ENCODE measurements at regions not wholly inside any gene's neighbourhood (a gene's known extent, or its start where the extent isn't known, plus 50 kb on each side); places are given as distances from the start of the nearest gene placed in this dataset.

GRCh38 chr5:136769900-136770684 lies 404.7 kb upstream of the TRPC7 start:
- FAIRE-seq = peak; percentile 79
- H3K4ac ChIP-seq (replicated peaks; ENCODE audit: insufficient read length, low read depth, low read length) = no peak overlapping the region
- no peak for TF ChIP-seq TAF7 (optimal IDR thresholded peaks at IDR 0.05; ENCODE audit: borderline replicate concordance, low read depth, low read length)
- TF ChIP-seq, protein P1, sequence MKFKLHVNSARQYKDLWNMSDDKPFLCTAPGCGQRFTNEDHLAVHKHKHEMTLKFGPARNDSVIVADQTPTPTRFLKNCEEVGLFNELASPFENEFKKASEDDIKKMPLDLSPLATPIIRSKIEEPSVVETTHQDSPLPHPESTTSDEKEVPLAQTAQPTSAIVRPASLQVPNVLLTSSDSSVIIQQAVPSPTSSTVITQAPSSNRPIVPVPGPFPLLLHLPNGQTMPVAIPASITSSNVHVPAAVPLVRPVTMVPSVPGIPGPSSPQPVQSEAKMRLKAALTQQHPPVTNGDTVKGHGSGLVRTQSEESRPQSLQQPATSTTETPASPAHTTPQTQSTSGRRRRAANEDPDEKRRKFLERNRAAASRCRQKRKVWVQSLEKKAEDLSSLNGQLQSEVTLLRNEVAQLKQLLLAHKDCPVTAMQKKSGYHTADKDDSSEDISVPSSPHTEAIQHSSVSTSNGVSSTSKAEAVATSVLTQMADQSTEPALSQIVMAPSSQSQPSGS (IDR thresholded peaks at IDR 0.05; ENCODE audit: low read length) = 0 out of 2 replicates have a peak, but pooled peaks have one; percentile 35
- TF ChIP-seq JUN (IDR thresholded peaks at IDR 0.05; ENCODE audit: low read depth, low read length) = 0 out of 2 replicates have a peak, but pooled peaks have one; percentile 30
- no peak for TF ChIP-seq CTBP2 (IDR thresholded peaks at IDR 0.05; ENCODE audit: borderline replicate concordance, insufficient read depth, insufficient read length, low read length)
- peak; percentile 68; the same call in 1 of the 2 replicates for TF ChIP-seq JUND (IDR thresholded peaks at IDR 0.05; ENCODE audit: low read length)
- 0 out of 2 replicates have a peak, but pooled peaks have one; percentile 33 for TF ChIP-seq MAFK (IDR thresholded peaks at IDR 0.05; ENCODE audit: low read depth, low read length)
- TF ChIP-seq YY1 (IDR thresholded peaks at IDR 0.05; ENCODE audit: low read depth, low read length) = no peak
- TF ChIP-seq RNF2 (IDR thresholded peaks at IDR 0.05; ENCODE audit: borderline replicate concordance, low read depth, low read length, missing control alignments, poor library complexity, severe bottlenecking) = no peak
- no peak for TF ChIP-seq TAF1 (IDR thresholded peaks at IDR 0.05; ENCODE audit: low read depth, low read length)

More at GRCh38 chr5:136769900-136770684, 404.7 kb upstream of the TRPC7 start:
- H3K18ac ChIP-seq (ENCODE audit: extremely low read depth, low read length) = peak overlapping the region; percentile 54; the same call in 1 of the 2 replicates
- no peak overlapping the region for H3K27ac ChIP-seq (ENCODE audit: low read depth, low read length)
- H2AFZ ChIP-seq (ENCODE audit: low read length) = no peak overlapping the region
- no peak overlapping the region for H4K91ac ChIP-seq (replicated peaks; ENCODE audit: insufficient read length, low read length)
- H2BK120ac ChIP-seq (replicated peaks; ENCODE audit: low read depth, low read length) = no peak overlapping the region
- no peaks in the 10 kb centered on the region for H3K23me2 ChIP-seq (ENCODE audit: low read depth, low read length)
- no peak overlapping the region for H3K4me3 ChIP-seq (ENCODE audit: extremely low read depth in 1 of 4, insufficient read depth in 2 of 4, low read depth in 3 of 4, low read length in 4 of 4)
- H3K36me3 ChIP-seq (ENCODE audit: control insufficient read depth in 2 of 4, insufficient read depth in 4 of 4, low read length in 3 of 4) = no peaks in the 10 kb centered on the region
- no peak overlapping the region for H3K9ac ChIP-seq (replicated peaks in 1 of 4; ENCODE audit: extremely low read depth in 1 of 4, low read depth in 3 of 4, low read length in 3 of 4)
- H3K4me1 ChIP-seq (replicated peaks in 1 of 4; ENCODE audit: control insufficient read depth in 3 of 4, insufficient read depth in 4 of 4, low read length in 3 of 4) = peaks cover 0 to 2% (median 1%) of the 10 kb centered on the region in 4 experiments; a peak in 3 of 7 replicates
- ChIA-PET CTCF (ENCODE audit: partially characterized antibody) (interaction anchor here (0.6 to 7.2 kb wide), 48 partner anchors 10 to 972 kb away, joined by 3 to 70 read pairs (median 4); partner anchors contain the start of gene TRPC7), POLR2A (ENCODE audit: partially characterized antibody) (no interaction called here)
- H2BK5ac ChIP-seq (ENCODE audit: low read depth, low read length) = peak overlapping the region; percentile 48; the same call in 1 of the 2 replicates
- no peak overlapping the region for H3K14ac ChIP-seq (ENCODE audit: insufficient read length)
- no peaks in the 10 kb centered on the region for H3K79me1 ChIP-seq (ENCODE audit: low read depth, low read length)
- H3K79me2 ChIP-seq (ENCODE audit: control insufficient read depth in 1 of 2, insufficient read depth in 2 of 2, low read length in 2 of 2) = no peaks in the 10 kb centered on the region
- H4K20me1 ChIP-seq (replicated peaks in 1 of 2; ENCODE audit: control insufficient read depth in 1 of 2, insufficient read depth in 2 of 2, low read length in 2 of 2) = no peaks in the 10 kb centered on the region
- no peak overlapping the region for H3K56ac ChIP-seq (replicated peaks; ENCODE audit: insufficient read length, low read depth, low read length)
- peak; percentile 53 to 87 for DNase-seq (ENCODE audit: low read depth in 1 of 2, low spot score in 2 of 2)
- H3K27me3 ChIP-seq (replicated peaks in 1 of 4; ENCODE audit: control insufficient read depth in 3 of 4, extremely low read depth in 1 of 4, insufficient read depth in 3 of 4, low read length in 3 of 4) = peaks cover 0 to 1% (median 0%) of the 10 kb centered on the region in 4 experiments; a peak in 1 of 7 replicates
- H4K5ac ChIP-seq (ENCODE audit: insufficient read length, low read depth, low read length) = no peak overlapping the region
- H4K8ac ChIP-seq (ENCODE audit: extremely low read depth, insufficient read depth, low read length) = no peak overlapping the region
- peak overlapping the region; percentile 84 for H2BK20ac ChIP-seq (ENCODE audit: low read length)
- H2BK15ac ChIP-seq (ENCODE audit: low read length) = no peak overlapping the region
- no peak overlapping the region for H3K23ac ChIP-seq (ENCODE audit: insufficient read length)
- 54% methylated on average over 11 of the region's 11 CpGs; no CpG with 5 or more reads in 1 of the 2 experiments for WGBS, 2 experiments (ENCODE audit: extremely low coverage in 1 of 2, insufficient coverage in 1 of 2, insufficient read length in 1 of 2, insufficient replicate concordance in 2 of 2, low coverage in 1 of 2, low lambda C conversion rate in 2 of 2, missing lambda C conversion rate in 1 of 2)
- H3K4me2 ChIP-seq (ENCODE audit: insufficient read depth in 1 of 2, low read depth in 2 of 2, low read length in 2 of 2) = no peak overlapping the region
- H3K9me3 ChIP-seq (ENCODE audit: insufficient read depth in 2 of 2, low read depth in 1 of 2, low read length in 1 of 2) = no peaks in the 10 kb centered on the region
- H2AK5ac ChIP-seq (ENCODE audit: low read depth, low read length) = no peak overlapping the region
- no peak overlapping the region; the same call in 1 of the 2 replicates for H2BK12ac ChIP-seq (ENCODE audit: low read depth, low read length)

All from H1 (cell line).